ENCODE measurements at regions not wholly inside any gene's neighbourhood (a gene's known extent, or its start where the extent isn't known, plus 50 kb on each side); places are given as distances from the start of the nearest gene placed in this dataset.

- Histone ChIP-seq H3K9me3 (ENCODE audit: insufficient read depth, low read length) (no peaks in the 10 kb centered on the region), H3K4me3 (ENCODE audit: insufficient read length, low read depth) (no peak overlapping the region), H3K36me3 (ENCODE audit: insufficient read depth, insufficient read length, low read length) (no peaks in the 10 kb centered on the region), H3K27me3 (ENCODE audit: insufficient read depth, insufficient read length) (no peaks in the 10 kb centered on the region), H3K9ac (ENCODE audit: insufficient read length, low read depth) (no peak overlapping the region), H3K4me1 (ENCODE audit: insufficient read depth, insufficient read length) (no peaks in the 10 kb centered on the region)
- DNase-seq (ENCODE audit: low read depth, low spot score) = no peak
- no peak for TF ChIP-seq ZNF274 (IDR thresholded peaks at IDR 0.05; ENCODE audit: low read depth, low read length)
- TF ChIP-seq YY1 (IDR thresholded peaks at IDR 0.05; ENCODE audit: insufficient read depth, insufficient read length) = no peak
- no peak for TF ChIP-seq SUZ12 (IDR thresholded peaks at IDR 0.05; ENCODE audit: extremely low read depth, insufficient read depth, insufficient read length)
Measured at GRCh38 chr2:2910259-2910658, 467.4 kb downstream of the EIPR1 start.

- H3K36me3 ChIP-seq (ENCODE audit: insufficient read depth, insufficient read length, low read length) = no peaks in the 10 kb centered on the region
- TF ChIP-seq SUZ12 (IDR thresholded peaks at IDR 0.05; ENCODE audit: extremely low read depth, insufficient read depth, insufficient read length) (no peak), YY1 (IDR thresholded peaks at IDR 0.05; ENCODE audit: insufficient read depth, insufficient read length) (no peak), ZNF274 (IDR thresholded peaks at IDR 0.05; ENCODE audit: low read depth, low read length) (no peak)
- H3K4me1 ChIP-seq (ENCODE audit: insufficient read depth, insufficient read length) = no peaks in the 10 kb centered on the region
- H3K9me3 ChIP-seq (ENCODE audit: insufficient read depth, low read length) = no peaks in the 10 kb centered on the region
- H3K27me3 ChIP-seq (ENCODE audit: insufficient read depth, insufficient read length) = no peaks in the 10 kb centered on the region
- H3K4me3 ChIP-seq (ENCODE audit: insufficient read length, low read depth) = no peak overlapping the region
- no peak overlapping the region for H3K9ac ChIP-seq (ENCODE audit: insufficient read length, low read depth)
- no peak for DNase-seq (ENCODE audit: low read depth, low spot score)
Measured at GRCh38 chr2:2909086-2910035, 468.3 kb downstream of the EIPR1 start.

- no peaks in the 10 kb centered on the region for H3K9me3 ChIP-seq (ENCODE audit: insufficient read depth, low read length)
- no peak overlapping the region for H3K4me3 ChIP-seq (ENCODE audit: insufficient read length, low read depth)
- no peaks in the 10 kb centered on the region for H3K36me3 ChIP-seq (ENCODE audit: insufficient read depth, insufficient read length, low read length)
- no peaks in the 10 kb centered on the region for H3K27me3 ChIP-seq (ENCODE audit: insufficient read depth, insufficient read length)
- peaks cover 7% of the 10 kb centered on the region for H3K4me1 ChIP-seq (ENCODE audit: insufficient read depth, insufficient read length)
- DNase-seq (ENCODE audit: low read depth, low spot score) = no peak
- no peak overlapping the region for H3K9ac ChIP-seq (ENCODE audit: insufficient read length, low read depth)
- TF ChIP-seq SUZ12 (IDR thresholded peaks at IDR 0.05; ENCODE audit: extremely low read depth, insufficient read depth, insufficient read length) = no peak
- TF ChIP-seq YY1 (IDR thresholded peaks at IDR 0.05; ENCODE audit: insufficient read depth, insufficient read length) = no peak
- TF ChIP-seq ZNF274 (IDR thresholded peaks at IDR 0.05; ENCODE audit: low read depth, low read length) = no peak
Measured at GRCh38 chr2:2906091-2906490, 471.5 kb downstream of the EIPR1 start.

GRCh38 chr2:2904721-2905350 is 472.8 kb downstream of the EIPR1 start:
- TF ChIP-seq SUZ12 (IDR thresholded peaks at IDR 0.05; ENCODE audit: extremely low read depth, insufficient read depth, insufficient read length) = no peak
- no peak for TF ChIP-seq ZNF274 (IDR thresholded peaks at IDR 0.05; ENCODE audit: low read depth, low read length)
- TF ChIP-seq YY1 (IDR thresholded peaks at IDR 0.05; ENCODE audit: insufficient read depth, insufficient read length) = no peak
- DNase-seq (ENCODE audit: low read depth, low spot score) = no peak
- Histone ChIP-seq H3K9ac (ENCODE audit: insufficient read length, low read depth) (no peak overlapping the region), H3K4me1 (ENCODE audit: insufficient read depth, insufficient read length) (peaks cover 7% of the 10 kb centered on the region), H3K9me3 (ENCODE audit: insufficient read depth, low read length) (no peaks in the 10 kb centered on the region), H3K4me3 (ENCODE audit: insufficient read length, low read depth) (no peak overlapping the region), H3K27me3 (ENCODE audit: insufficient read depth, insufficient read length) (no peaks in the 10 kb centered on the region), H3K36me3 (ENCODE audit: insufficient read depth, insufficient read length, low read length) (no peaks in the 10 kb centered on the region)

- no peak overlapping the region for H3K9ac ChIP-seq (ENCODE audit: insufficient read length, low read depth)
- no peak for DNase-seq (ENCODE audit: low read depth, low spot score)
- H3K27me3 ChIP-seq (ENCODE audit: insufficient read depth, insufficient read length) = no peaks in the 10 kb centered on the region
- TF ChIP-seq ZNF274 (IDR thresholded peaks at IDR 0.05; ENCODE audit: low read depth, low read length) = no peak
- TF ChIP-seq SUZ12 (IDR thresholded peaks at IDR 0.05; ENCODE audit: extremely low read depth, insufficient read depth, insufficient read length) = no peak
- TF ChIP-seq YY1 (IDR thresholded peaks at IDR 0.05; ENCODE audit: insufficient read depth, insufficient read length) = no peak
- no peak overlapping the region for H3K4me3 ChIP-seq (ENCODE audit: insufficient read length, low read depth)
- peaks cover 9% of the 10 kb centered on the region; the same call in 1 of the 2 replicates for H3K9me3 ChIP-seq (ENCODE audit: insufficient read depth, low read length)
- H3K4me1 ChIP-seq (ENCODE audit: insufficient read depth, insufficient read length) = peaks cover 7% of the 10 kb centered on the region
- no peaks in the 10 kb centered on the region for H3K36me3 ChIP-seq (ENCODE audit: insufficient read depth, insufficient read length, low read length)
Measured at GRCh38 chr2:2902547-2903281, 474.9 kb downstream of the EIPR1 start.

- Histone ChIP-seq H3K9me3 (ENCODE audit: insufficient read depth, low read length) (peaks cover 9% of the 10 kb centered on the region; the same call in 1 of the 2 replicates), H3K36me3 (ENCODE audit: insufficient read depth, insufficient read length, low read length) (no peaks in the 10 kb centered on the region), H3K4me3 (ENCODE audit: insufficient read length, low read depth) (no peak overlapping the region), H3K9ac (ENCODE audit: insufficient read length, low read depth) (no peak overlapping the region), H3K4me1 (ENCODE audit: insufficient read depth, insufficient read length) (peaks cover 7% of the 10 kb centered on the region), H3K27me3 (ENCODE audit: insufficient read depth, insufficient read length) (no peaks in the 10 kb centered on the region)
- no peak for DNase-seq (ENCODE audit: low read depth, low spot score)
- TF ChIP-seq ZNF274 (IDR thresholded peaks at IDR 0.05; ENCODE audit: low read depth, low read length) (no peak), YY1 (IDR thresholded peaks at IDR 0.05; ENCODE audit: insufficient read depth, insufficient read length) (no peak), SUZ12 (IDR thresholded peaks at IDR 0.05; ENCODE audit: extremely low read depth, insufficient read depth, insufficient read length) (no peak)
Measured at GRCh38 chr2:2901384-2902345, 476.0 kb downstream of the EIPR1 start.

Data from NT2/D1 (cell line).